SU-DHL-6 (cell line): ENCODE measurements at regions not wholly inside any gene's neighbourhood (a gene's known extent, or its start where the extent isn't known, plus 50 kb on each side); places are given as distances from the start of the nearest gene placed in this dataset.

Experiments
- H2AFZ ChIP-seq: fragments of 200-600 bp; sonication (generic); 2 replicates; pipeline ENCODE4 v1.6.1; 2014; ENCODE audit warnings: low read depth, mild to moderate bottlenecking, moderate library complexity, mixed read lengths, antibody characterized with exemption, low read length; ENCODE audit not compliant: severe bottlenecking
- H3F3A ChIP-seq: fragments of 200-600 bp; shearing (Covaris generic); 2 replicates; pipeline ENCODE4 v1.6.0; 2016; ENCODE audit warnings: antibody characterized with exemption, mild to moderate bottlenecking; ENCODE audit not compliant: insufficient read depth
- H3K27ac ChIP-seq: fragments of 200-600 bp; sonication (generic); 2 replicates; pipeline ENCODE4 v1.5.1; 2016; ENCODE audit warnings: low read depth, mild to moderate bottlenecking, low read length, moderate library complexity, mixed read lengths
- H3K27me3 ChIP-seq: fragments of 200-600 bp; sonication (generic), shearing (Covaris generic); 2 replicates; pipeline ENCODE4 v1.6.0; 2014; ENCODE audit warnings: mild to moderate bottlenecking, low read length
- H3K36me3 ChIP-seq: fragments of 200-600 bp; sonication (generic); 2 replicates; pipeline ENCODE4 v1.6.1; 2014; ENCODE audit warnings: mild to moderate bottlenecking, low read length, mixed read lengths
- H3K4me2 ChIP-seq: fragments of 300-600, 200-600 bp; shearing (Covaris generic), sonication (generic); 2 replicates; pipeline ENCODE4 v1.6.0; 2014; ENCODE audit warnings: low read length, low read depth, mild to moderate bottlenecking; ENCODE audit not compliant: poor library complexity, severe bottlenecking
- H3K4me3 ChIP-seq: fragments of 200-600 bp; sonication (generic); 2 replicates; pipeline ENCODE4 v1.5.1; 2014; ENCODE audit warnings: antibody characterized with exemption, low read length, mild to moderate bottlenecking, mixed read lengths; ENCODE audit not compliant: insufficient read depth, poor library complexity, severe bottlenecking
- H3K79me2 ChIP-seq: fragments of 200-600 bp; sonication (generic); 2 replicates; pipeline ENCODE4 v1.6.1; 2014; ENCODE audit warnings: mild to moderate bottlenecking, low read length, moderate library complexity; ENCODE audit not compliant: insufficient read depth
- H3K9ac ChIP-seq: fragments of 200-600 bp; sonication (generic); 2 replicates; pipeline ENCODE4 v1.7.0; 2014; ENCODE audit warnings: mild to moderate bottlenecking, low read length
- H3K9me2 ChIP-seq: fragments of 200-600 bp; sonication (generic); replicated peaks from 2 replicates; pipeline ENCODE4 v1.6.1; 2014; ENCODE audit warnings: low read length; ENCODE audit not compliant: insufficient read depth
- H3K9me3 ChIP-seq: fragments of 200-600 bp; sonication (generic); 2 replicates; pipeline ENCODE4 v1.6.1; 2014; ENCODE audit warnings: low read length, mixed read lengths; ENCODE audit not compliant: insufficient read depth
- H4K20me1 ChIP-seq: fragments of 200-600 bp; sonication (generic); 2 replicates; pipeline ENCODE4 v1.6.1; 2014; ENCODE audit warnings: low read depth, mild to moderate bottlenecking, antibody characterized with exemption, low read length, moderate library complexity, mixed read lengths
- CTCF ChIP-seq: fragments of 200-600 bp; sonication (generic); IDR thresholded peaks from one replicate; pipeline ENCODE4 v1.5.1; 2017; ENCODE audit warnings: antibody characterized with exemption, mild to moderate bottlenecking, low read length, moderate library complexity; ENCODE audit not compliant: insufficient read depth, poor library complexity, severe bottlenecking
- EZH2phosphoT487 ChIP-seq: fragments of 200-600 bp; sonication (generic), shearing (Covaris generic); conservative IDR thresholded peaks from 2 replicates; pipeline ENCODE4 v1.6.1; 2018; ENCODE audit warnings: mild to moderate bottlenecking, antibody characterized with exemption, low read length, moderate library complexity, mixed read lengths

DNA sequence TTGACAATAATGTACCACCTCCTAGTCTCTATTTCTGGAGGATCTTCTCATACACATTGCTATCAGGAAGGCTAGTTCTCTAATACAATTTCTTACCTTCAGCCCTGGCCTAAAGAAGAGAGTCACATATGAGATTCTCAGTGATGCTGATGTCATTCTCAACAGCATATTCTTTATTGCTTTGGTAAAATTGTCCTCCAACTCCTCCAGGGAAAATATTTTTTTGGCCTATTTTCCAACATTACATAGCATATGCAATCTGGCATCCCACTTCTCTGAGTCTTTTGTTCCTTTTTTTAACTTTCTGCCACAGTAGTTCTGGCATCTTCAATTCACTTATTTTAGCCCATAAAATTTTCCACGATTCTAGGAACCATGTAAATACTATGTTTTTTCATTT lies 2363.1 kb downstream of the ARAP2 start:
- Histone ChIP-seq H3K27ac (no peak overlapping the region), H3K27me3 (no peaks in the 10 kb centered on the region), H2AFZ (no peak overlapping the region), H3K9ac (no peak overlapping the region), H3K9me3 (no peaks in the 10 kb centered on the region), H3K36me3 (no peaks in the 10 kb centered on the region), H4K20me1 (no peaks in the 10 kb centered on the region), H3F3A (no peaks in the 10 kb centered on the region), H3K4me2 (no peak overlapping the region), H3K4me3 (no peak overlapping the region), H3K9me2 (no peaks in the 10 kb centered on the region), H3K79me2 (no peaks in the 10 kb centered on the region)
- no peak for TF ChIP-seq EZH2phosphoT487
- TF ChIP-seq CTCF = no peak

DNA sequence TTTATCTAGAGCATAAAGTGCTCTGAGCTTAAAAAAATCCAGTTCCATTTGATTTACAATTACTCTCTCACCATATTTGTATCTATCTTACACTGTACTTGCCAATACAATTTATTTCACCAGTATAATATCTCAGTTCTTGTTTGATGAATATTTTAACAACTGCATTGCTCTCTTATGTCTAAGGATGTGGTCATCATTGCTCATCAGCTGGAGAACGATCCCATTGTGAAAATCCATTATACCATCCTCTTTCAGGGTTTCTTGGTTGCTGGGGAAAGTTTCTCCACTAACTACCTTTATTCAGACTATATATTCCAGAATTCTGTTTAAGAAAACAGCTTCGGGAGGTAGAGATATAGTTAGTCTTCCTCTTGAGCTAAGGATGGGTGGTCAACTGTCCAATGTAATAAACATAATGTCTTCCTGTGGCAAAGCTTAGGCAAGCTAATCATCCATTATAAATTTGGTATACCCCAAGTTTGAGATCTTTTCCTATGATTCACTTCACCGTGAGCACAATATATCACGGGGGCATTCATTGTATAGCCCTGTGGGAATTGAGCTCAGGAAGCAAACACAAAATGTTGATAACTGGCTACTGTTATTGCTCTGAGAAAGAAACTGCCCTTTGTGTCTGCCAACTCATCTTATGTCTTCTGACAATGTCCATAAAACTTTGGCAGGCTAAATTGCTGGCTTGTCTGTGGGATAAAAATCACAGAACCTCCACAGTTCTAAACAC lies 2361.9 kb downstream of the ARAP2 start:
- TF ChIP-seq CTCF = no peak
- no peak for TF ChIP-seq EZH2phosphoT487
- H3K9me3 ChIP-seq = no peaks in the 10 kb centered on the region
- no peak overlapping the region for H3K4me3 ChIP-seq
- H2AFZ ChIP-seq = no peak overlapping the region
- H4K20me1 ChIP-seq = no peaks in the 10 kb centered on the region
- no peaks in the 10 kb centered on the region for H3K36me3 ChIP-seq
- no peaks in the 10 kb centered on the region for H3K79me2 ChIP-seq
- no peaks in the 10 kb centered on the region for H3K27me3 ChIP-seq
- H3K9me2 ChIP-seq = no peaks in the 10 kb centered on the region
- H3K4me2 ChIP-seq = no peak overlapping the region
- H3F3A ChIP-seq = no peaks in the 10 kb centered on the region
- no peak overlapping the region for H3K9ac ChIP-seq
- H3K27ac ChIP-seq = no peak overlapping the region

DNA sequence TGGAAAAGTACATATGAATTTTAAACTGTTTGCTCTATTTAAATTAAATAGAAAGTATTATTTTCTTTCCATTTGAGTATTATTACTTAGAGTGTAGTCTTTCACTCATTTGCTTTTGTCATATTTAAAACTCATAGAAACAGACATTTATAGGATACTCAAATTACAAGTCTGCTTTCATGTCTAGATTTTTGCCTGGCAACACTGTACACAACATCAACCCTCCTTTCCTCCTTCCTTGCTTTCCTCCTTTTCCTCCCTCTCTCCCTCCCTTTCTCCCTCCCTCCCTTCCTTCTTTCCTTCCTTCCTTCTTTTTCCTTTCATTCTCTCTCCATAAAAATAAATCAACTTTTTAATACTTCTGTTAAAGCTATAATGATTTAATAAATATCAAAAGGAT lies 2361.2 kb downstream of the ARAP2 start:
- Histone ChIP-seq H3K9me2 (no peaks in the 10 kb centered on the region), H3K36me3 (no peaks in the 10 kb centered on the region), H3K4me2 (no peak overlapping the region), H4K20me1 (no peaks in the 10 kb centered on the region), H3K9me3 (no peaks in the 10 kb centered on the region), H3K27me3 (no peaks in the 10 kb centered on the region), H3K27ac (no peak overlapping the region), H3K9ac (no peak overlapping the region), H2AFZ (no peak overlapping the region), H3K4me3 (no peak overlapping the region), H3K79me2 (no peaks in the 10 kb centered on the region), H3F3A (no peaks in the 10 kb centered on the region)
- no peak for TF ChIP-seq CTCF
- no peak for TF ChIP-seq EZH2phosphoT487
